ENCODE measurements at regions not wholly inside any gene's neighbourhood (a gene's known extent, or its start where the extent isn't known, plus 50 kb on each side); places are given as distances from the start of the nearest gene placed in this dataset.

DNA sequence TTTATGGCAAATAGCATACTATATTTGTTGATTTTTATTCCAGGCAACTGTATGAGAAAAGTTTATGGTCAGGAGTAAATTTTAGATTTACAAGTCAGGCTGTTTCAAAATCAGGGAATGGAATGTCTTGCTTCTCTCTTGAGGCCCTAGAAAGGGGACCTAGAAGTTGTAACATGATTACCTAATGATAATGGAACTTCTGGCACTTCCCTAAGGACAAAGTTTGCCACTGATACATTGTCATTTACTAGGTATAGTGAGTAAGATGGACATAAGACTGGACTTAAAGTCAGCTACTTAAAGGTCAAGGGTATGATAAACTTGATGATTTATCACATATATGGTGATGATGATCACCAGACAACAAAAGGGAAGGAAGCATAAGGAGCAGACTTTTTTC is 103.3 kb upstream of the VRK2 start:
- no peak overlapping the region for H3K14ac ChIP-seq (ENCODE audit: insufficient read depth, low read length)
- H2BK20ac ChIP-seq (ENCODE audit: low read depth, low read length, poor library complexity, severe bottlenecking) = no peak overlapping the region
- no peaks in the 10 kb centered on the region for H4K20me1 ChIP-seq (ENCODE audit: control insufficient read depth, insufficient read depth, insufficient read length)
- H3K56ac ChIP-seq (ENCODE audit: insufficient read length, low read depth, low read length) = no peak overlapping the region
- no peak overlapping the region for H2AFZ ChIP-seq (ENCODE audit: low read length)
- H2BK120ac ChIP-seq (ENCODE audit: low read depth, low read length, poor library complexity, severe bottlenecking) = no peak overlapping the region
- no peak overlapping the region for H3K27ac ChIP-seq (ENCODE audit: insufficient read length, low read depth, low read length)
- no peak overlapping the region for H3K18ac ChIP-seq (ENCODE audit: insufficient read length, low read depth, low read length)
- Mint-ChIP-seq H3K27me3 (ENCODE audit: low read depth) (no peaks in the 10 kb centered on the region), H3K4me1 (peaks cover 2 to 6% of the 10 kb centered on the region in 2 experiments; a peak in 3 of 4 replicates), H3K36me3 (ENCODE audit: insufficient read depth in 1 of 3, low read depth in 3 of 3) (no peaks in the 10 kb centered on the region), H3K4me3 (no peak overlapping the region), H3K9me3 (no peaks in the 10 kb centered on the region), H3K27ac (no peak overlapping the region; a peak in 1 of 7 replicates)
- no peak overlapping the region for H3K4me2 ChIP-seq (ENCODE audit: insufficient read depth, insufficient read length, low read length)
- H2AK5ac ChIP-seq (ENCODE audit: insufficient read length, low read length) = no peak overlapping the region
- TF ChIP-seq, protein P1, sequence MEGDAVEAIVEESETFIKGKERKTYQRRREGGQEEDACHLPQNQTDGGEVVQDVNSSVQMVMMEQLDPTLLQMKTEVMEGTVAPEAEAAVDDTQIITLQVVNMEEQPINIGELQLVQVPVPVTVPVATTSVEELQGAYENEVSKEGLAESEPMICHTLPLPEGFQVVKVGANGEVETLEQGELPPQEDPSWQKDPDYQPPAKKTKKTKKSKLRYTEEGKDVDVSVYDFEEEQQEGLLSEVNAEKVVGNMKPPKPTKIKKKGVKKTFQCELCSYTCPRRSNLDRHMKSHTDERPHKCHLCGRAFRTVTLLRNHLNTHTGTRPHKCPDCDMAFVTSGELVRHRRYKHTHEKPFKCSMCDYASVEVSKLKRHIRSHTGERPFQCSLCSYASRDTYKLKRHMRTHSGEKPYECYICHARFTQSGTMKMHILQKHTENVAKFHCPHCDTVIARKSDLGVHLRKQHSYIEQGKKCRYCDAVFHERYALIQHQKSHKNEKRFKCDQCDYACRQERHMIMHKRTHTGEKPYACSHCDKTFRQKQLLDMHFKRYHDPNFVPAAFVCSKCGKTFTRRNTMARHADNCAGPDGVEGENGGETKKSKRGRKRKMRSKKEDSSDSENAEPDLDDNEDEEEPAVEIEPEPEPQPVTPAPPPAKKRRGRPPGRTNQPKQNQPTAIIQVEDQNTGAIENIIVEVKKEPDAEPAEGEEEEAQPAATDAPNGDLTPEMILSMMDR (conservative IDR thresholded peaks at IDR 0.05) = no peak
- no peak overlapping the region for H2BK15ac ChIP-seq (ENCODE audit: low read depth, low read length)
- H3K23me2 ChIP-seq (ENCODE audit: insufficient read length, low read depth, low read length, poor library complexity, severe bottlenecking) = no peaks in the 10 kb centered on the region
- no peak overlapping the region for H3T11ph ChIP-seq (ENCODE audit: low read length)
- DNase-seq = no peak
- no peaks in the 10 kb centered on the region for H3K4me1 ChIP-seq (ENCODE audit: insufficient read depth, low read length)
- no peaks in the 10 kb centered on the region for H3K9me3 ChIP-seq (ENCODE audit: control insufficient read depth, low read depth, low read length)
- H3K23ac ChIP-seq (ENCODE audit: insufficient read length, low read depth, low read length) = no peak overlapping the region
- no peaks in the 10 kb centered on the region for H3K79me2 ChIP-seq (ENCODE audit: insufficient read depth, low read length)
- no peaks in the 10 kb centered on the region for H3K79me1 ChIP-seq (ENCODE audit: insufficient read depth, low read depth, low read length, poor library complexity, severe bottlenecking)
- H2BK5ac ChIP-seq (ENCODE audit: insufficient read length, low read length) = no peak overlapping the region
- H4K5ac ChIP-seq (ENCODE audit: insufficient read length, low read depth, low read length) = no peak overlapping the region
- H4K8ac ChIP-seq (replicated peaks; ENCODE audit: insufficient read length, low read depth, low read length) = no peak overlapping the region
- H3K27me3 ChIP-seq (ENCODE audit: insufficient read depth, low read length) = no peaks in the 10 kb centered on the region
- no peak overlapping the region for H2BK12ac ChIP-seq (ENCODE audit: insufficient read length, low read depth, low read length)
- H3K9ac ChIP-seq (ENCODE audit: extremely low read depth, insufficient read length, low read length) = no peak overlapping the region
- no peak overlapping the region for H4K91ac ChIP-seq (ENCODE audit: insufficient read length, low read depth, low read length)
- no peak overlapping the region for H3K4ac ChIP-seq (ENCODE audit: low read depth, low read length)

Measured in H9 (cell line).